SK-N-SH (cell line): ENCODE measurements at regions not wholly inside any gene's neighbourhood (a gene's known extent, or its start where the extent isn't known, plus 50 kb on each side); places are given as distances from the start of the nearest gene placed in this dataset.

Experiments
- CTCF ChIA-PET: fragments of 300-600, 350-600 bp; formaldehyde crosslinking; extraction: SDS; loops from one replicate; lab custom pipeline; 2021; lab: Yijun Ruan, JAX
- POLR2A ChIA-PET: fragments of 350-600 bp; sonication (Branson Sonifier 250); formaldehyde crosslinking; extraction: SDS; loops from one replicate; lab custom pipeline; 2020; ENCODE audit warnings: antibody characterized with exemption, inconsistent platforms; lab: Yijun Ruan, JAX
- DNase-seq: peaks from one replicate; pipeline ENCODE4 v3.0.0; 2012
- H2AFZ ChIP-seq: fragments of 200-600 bp; sonication (generic); 2 replicates; pipeline ENCODE4 v1.8.1; 2016; ENCODE audit warnings: antibody characterized with exemption, mild to moderate bottlenecking, low read depth
- H3F3A ChIP-seq: fragments of 200-600 bp; sonication (generic); replicated peaks from 2 replicates; pipeline ENCODE3; 2016; ENCODE audit warnings: antibody characterized with exemption, mild to moderate bottlenecking; ENCODE audit not compliant: insufficient read depth
- H3K27ac ChIP-seq, 2 experiments: fragments of 200-500 bp in 1 of 2; fragments of 200-600 bp in 1 of 2; sonication (Bioruptor generic) in 1 of 2; sonication (generic), shearing (Covaris generic) in 1 of 2; 2 replicates each; pipeline versions ENCODE4 v1.5.1 to v1.6.1; 2014 to 2016; ENCODE audit warnings: low read depth in 2 of 2, inconsistent platforms in 1 of 2, low read length in 1 of 2, mild to moderate bottlenecking in 1 of 2, mixed read lengths in 1 of 2
- H3K27me3 ChIP-seq: fragments of 200-600 bp; sonication (generic), shearing (Covaris generic); 2 replicates; pipeline ENCODE4 v1.6.1; 2016; ENCODE audit warnings: mixed run types; ENCODE audit not compliant: insufficient read depth
- H3K36me3 ChIP-seq, 2 experiments: fragments of 200-500 bp in 1 of 2; fragments of 200-600 bp in 1 of 2; sonication (Bioruptor generic) in 1 of 2; sonication (generic) in 1 of 2; replicated peaks in 1 of 2; 2 replicates each; pipeline versions ENCODE3 to v1.5.1; 2014 to 2016; ENCODE audit warnings: low read length in 1 of 2, mild to moderate bottlenecking in 1 of 2; ENCODE audit not compliant: insufficient read depth in 2 of 2, control insufficient read depth in 1 of 2
- H3K4me1 ChIP-seq, 2 experiments: fragments of 200-500 bp in 1 of 2; fragments of 200-600 bp in 1 of 2; sonication (Bioruptor generic) in 1 of 2; sonication (generic), shearing (Covaris generic) in 1 of 2; 2 replicates each; pipeline versions ENCODE4 v1.5.1 to v1.6.1; 2014 to 2016; ENCODE audit warnings: low read depth in 1 of 2, low read length in 1 of 2, mixed run types in 1 of 2; ENCODE audit not compliant: insufficient read depth in 2 of 2, control insufficient read depth in 1 of 2
- H3K4me2 ChIP-seq: fragments of 200-600 bp; sonication (generic), shearing (Covaris generic); 2 replicates; pipeline ENCODE4 v1.6.1; 2017; ENCODE audit warnings: mixed run types
- H3K4me3 ChIP-seq, 2 experiments: fragments of 200-500 bp in 1 of 2; fragments of 200-600 bp in 1 of 2; sonication (Bioruptor generic) in 1 of 2; sonication (generic), shearing (Covaris generic) in 1 of 2; 2 replicates each; pipeline versions ENCODE4 v1.5.1 to v1.8.1; 2014 to 2016; ENCODE audit warnings: low read depth in 2 of 2, inconsistent platforms in 1 of 2, low read length in 1 of 2, mild to moderate bottlenecking in 1 of 2, mixed read lengths in 1 of 2, moderate library complexity in 1 of 2
- H3K79me2 ChIP-seq: fragments of 200-600 bp; sonication (generic); 2 replicates; pipeline ENCODE4 v1.8.1; 2017; ENCODE audit warnings: mild to moderate bottlenecking; ENCODE audit not compliant: insufficient read depth
- H3K9ac ChIP-seq: fragments of 200-600 bp; sonication (generic); 2 replicates; pipeline ENCODE4 v1.6.1; 2017; ENCODE audit warnings: mixed run types
- H3K9me2 ChIP-seq: fragments of 200-600 bp; sonication (generic); 2 replicates; pipeline ENCODE4 v1.6.1; 2017; ENCODE audit warnings: mixed run types
- H3K9me3 ChIP-seq: fragments of 200-600 bp; sonication (generic); 2 replicates; pipeline ENCODE4 v1.6.1; 2017; ENCODE audit warnings: mixed run types, mild to moderate bottlenecking, moderate library complexity
- H4K20me1 ChIP-seq: fragments of 200-600 bp; sonication (generic); 2 replicates; pipeline ENCODE4 v1.6.1; 2017; ENCODE audit warnings: mild to moderate bottlenecking, mixed run types; ENCODE audit not compliant: insufficient read depth
- EP300 ChIP-seq, 2 experiments: IDR thresholded peaks; 2 replicates each; pipeline versions ENCODE4 v1.4.0 to v1.6.1; 2012; ENCODE audit warnings: borderline replicate concordance in 1 of 2, low read depth in 1 of 2, low read length in 1 of 2
- FOSL2 ChIP-seq: IDR thresholded peaks from 2 replicates; pipeline ENCODE4 v1.4.0; 2012; ENCODE audit warnings: low read depth, mild to moderate bottlenecking, moderate library complexity, borderline replicate concordance
- JUND ChIP-seq: IDR thresholded peaks from 2 replicates; pipeline ENCODE4 v1.4.0; 2012
- MEF2A ChIP-seq: IDR thresholded peaks from 2 replicates; pipeline ENCODE4 v1.4.0; 2012; ENCODE audit warnings: low read depth, borderline replicate concordance
- NFIC ChIP-seq: IDR thresholded peaks from 2 replicates; pipeline ENCODE4 v1.4.0; 2012; ENCODE audit warnings: borderline replicate concordance
- SMC3 ChIP-seq: IDR thresholded peaks from 2 replicates; pipeline ENCODE4 v1.6.1; 2012; ENCODE audit warnings: low read depth, low read length, improper control_type of control experiment
- TAF1 ChIP-seq: IDR thresholded peaks from 2 replicates; pipeline ENCODE4 v1.6.1; 2012; ENCODE audit warnings: low read depth, mild to moderate bottlenecking, low read length, moderate library complexity, borderline replicate concordance
- TCF12 ChIP-seq: IDR thresholded peaks from 2 replicates; pipeline ENCODE4 v1.4.0; 2012
- WGBS: methylation state at CpG from one replicate; pipeline ENCODE4 v1.1.6; 2017; ENCODE audit warnings: low lambda C conversion rate; 5-methylcytosine and 5-hydroxymethylcytosine counted together
- TF ChIP-seq, protein P1 (sequence below): IDR thresholded peaks from 2 replicates; pipeline ENCODE4 v1.4.0; 2012; ENCODE audit warnings: low read depth, borderline replicate concordance
- TF ChIP-seq, protein P2 (sequence below): IDR thresholded peaks from 2 replicates; pipeline ENCODE4 v1.6.1; 2012; ENCODE audit warnings: mild to moderate bottlenecking, low read depth, low read length, moderate library complexity
- TF ChIP-seq, protein P3 (sequence below): fragments of 200-600 bp; sonication (generic); IDR thresholded peaks from 2 replicates; pipeline ENCODE4 v1.6.1; 2017; ENCODE audit warnings: antibody characterized with exemption, mild to moderate bottlenecking, moderate library complexity

DNA sequence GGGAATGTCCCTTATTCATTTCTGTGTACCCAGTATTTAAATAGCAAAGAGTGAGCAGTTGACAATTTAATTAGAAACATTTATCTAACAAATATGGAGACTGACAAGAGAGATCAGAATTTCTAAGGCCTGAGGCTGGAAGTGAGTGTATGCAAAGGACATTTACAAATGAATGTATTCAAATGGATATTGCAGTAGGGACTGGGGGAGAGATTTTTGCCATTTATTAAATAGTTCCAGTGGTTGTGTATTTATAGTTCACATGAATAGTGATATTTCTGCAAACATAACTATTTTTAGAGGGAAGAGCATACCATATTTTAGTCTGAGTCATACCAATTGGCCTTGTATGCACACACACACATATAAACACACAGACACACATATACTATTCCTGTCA, 592.4 kb downstream of the GLUD2 start:
- no peaks in the 10 kb centered on the region for H3K79me2 ChIP-seq
- H2AFZ ChIP-seq = no peak overlapping the region
- POLR2A ChIA-PET = no interaction called here
- no peaks in the 10 kb centered on the region for H3K4me1 ChIP-seq
- no peaks in the 10 kb centered on the region for H3F3A ChIP-seq
- no peaks in the 10 kb centered on the region for H4K20me1 ChIP-seq
- H3K9me3 ChIP-seq = no peaks in the 10 kb centered on the region
- no peak overlapping the region for H3K4me2 ChIP-seq
- H3K27me3 ChIP-seq = no peaks in the 10 kb centered on the region
- H3K9me2 ChIP-seq = no peaks in the 10 kb centered on the region
- H3K27ac ChIP-seq = no peak overlapping the region
- H3K36me3 ChIP-seq = no peaks in the 10 kb centered on the region
- TF ChIP-seq MEF2A = no peak
- TF ChIP-seq, protein P1, sequence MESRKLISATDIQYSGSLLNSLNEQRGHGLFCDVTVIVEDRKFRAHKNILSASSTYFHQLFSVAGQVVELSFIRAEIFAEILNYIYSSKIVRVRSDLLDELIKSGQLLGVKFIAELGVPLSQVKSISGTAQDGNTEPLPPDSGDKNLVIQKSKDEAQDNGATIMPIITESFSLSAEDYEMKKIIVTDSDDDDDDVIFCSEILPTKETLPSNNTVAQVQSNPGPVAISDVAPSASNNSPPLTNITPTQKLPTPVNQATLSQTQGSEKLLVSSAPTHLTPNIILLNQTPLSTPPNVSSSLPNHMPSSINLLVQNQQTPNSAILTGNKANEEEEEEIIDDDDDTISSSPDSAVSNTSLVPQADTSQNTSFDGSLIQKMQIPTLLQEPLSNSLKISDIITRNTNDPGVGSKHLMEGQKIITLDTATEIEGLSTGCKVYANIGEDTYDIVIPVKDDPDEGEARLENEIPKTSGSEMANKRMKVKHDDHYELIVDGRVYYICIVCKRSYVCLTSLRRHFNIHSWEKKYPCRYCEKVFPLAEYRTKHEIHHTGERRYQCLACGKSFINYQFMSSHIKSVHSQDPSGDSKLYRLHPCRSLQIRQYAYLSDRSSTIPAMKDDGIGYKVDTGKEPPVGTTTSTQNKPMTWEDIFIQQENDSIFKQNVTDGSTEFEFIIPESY = no peak
- TF ChIP-seq NFIC = no peak
- no peak for TF ChIP-seq TAF1
- TF ChIP-seq JUND = no peak
- TF ChIP-seq, protein P2, sequence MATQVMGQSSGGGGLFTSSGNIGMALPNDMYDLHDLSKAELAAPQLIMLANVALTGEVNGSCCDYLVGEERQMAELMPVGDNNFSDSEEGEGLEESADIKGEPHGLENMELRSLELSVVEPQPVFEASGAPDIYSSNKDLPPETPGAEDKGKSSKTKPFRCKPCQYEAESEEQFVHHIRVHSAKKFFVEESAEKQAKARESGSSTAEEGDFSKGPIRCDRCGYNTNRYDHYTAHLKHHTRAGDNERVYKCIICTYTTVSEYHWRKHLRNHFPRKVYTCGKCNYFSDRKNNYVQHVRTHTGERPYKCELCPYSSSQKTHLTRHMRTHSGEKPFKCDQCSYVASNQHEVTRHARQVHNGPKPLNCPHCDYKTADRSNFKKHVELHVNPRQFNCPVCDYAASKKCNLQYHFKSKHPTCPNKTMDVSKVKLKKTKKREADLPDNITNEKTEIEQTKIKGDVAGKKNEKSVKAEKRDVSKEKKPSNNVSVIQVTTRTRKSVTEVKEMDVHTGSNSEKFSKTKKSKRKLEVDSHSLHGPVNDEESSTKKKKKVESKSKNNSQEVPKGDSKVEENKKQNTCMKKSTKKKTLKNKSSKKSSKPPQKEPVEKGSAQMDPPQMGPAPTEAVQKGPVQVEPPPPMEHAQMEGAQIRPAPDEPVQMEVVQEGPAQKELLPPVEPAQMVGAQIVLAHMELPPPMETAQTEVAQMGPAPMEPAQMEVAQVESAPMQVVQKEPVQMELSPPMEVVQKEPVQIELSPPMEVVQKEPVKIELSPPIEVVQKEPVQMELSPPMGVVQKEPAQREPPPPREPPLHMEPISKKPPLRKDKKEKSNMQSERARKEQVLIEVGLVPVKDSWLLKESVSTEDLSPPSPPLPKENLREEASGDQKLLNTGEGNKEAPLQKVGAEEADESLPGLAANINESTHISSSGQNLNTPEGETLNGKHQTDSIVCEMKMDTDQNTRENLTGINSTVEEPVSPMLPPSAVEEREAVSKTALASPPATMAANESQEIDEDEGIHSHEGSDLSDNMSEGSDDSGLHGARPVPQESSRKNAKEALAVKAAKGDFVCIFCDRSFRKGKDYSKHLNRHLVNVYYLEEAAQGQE = no peak
- TF ChIP-seq EP300 (IDR thresholded peaks at IDR 0.05; ENCODE audit: borderline replicate concordance in 1 of 2, low read depth in 1 of 2, low read length in 1 of 2) = no peak
- CTCF ChIA-PET = no interaction called here
- no peak overlapping the region for H3K4me3 ChIP-seq
- no peak overlapping the region for H3K9ac ChIP-seq
- DNase-seq = no peak

DNA sequence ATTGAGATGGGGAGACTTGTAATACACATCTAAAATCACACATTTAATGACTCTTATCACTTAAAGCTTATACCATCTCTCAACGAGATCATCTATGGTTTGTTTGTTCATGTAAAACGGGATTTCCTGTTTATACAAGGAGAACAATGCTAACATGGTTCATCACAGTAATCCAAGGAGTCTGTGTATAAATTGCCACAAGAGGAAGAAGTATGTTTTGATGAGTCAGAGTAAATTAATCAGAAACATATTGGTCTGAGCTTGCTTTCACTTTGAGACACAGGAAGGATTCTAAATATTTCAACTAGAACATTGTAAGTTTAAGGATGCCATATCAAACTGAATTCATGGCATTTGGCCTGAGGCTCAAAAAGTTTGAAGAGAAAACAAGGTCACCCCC, 594.1 kb downstream of the GLUD2 start:
- H3F3A ChIP-seq = no peaks in the 10 kb centered on the region
- no peak overlapping the region for H2AFZ ChIP-seq
- no peaks in the 10 kb centered on the region for H3K79me2 ChIP-seq
- H3K36me3 ChIP-seq = no peaks in the 10 kb centered on the region
- peak; percentile 38; the same call in 1 of the 2 replicates for TF ChIP-seq TCF12
- TF ChIP-seq TAF1 = no peak
- no peak for TF ChIP-seq FOSL2
- TF ChIP-seq NFIC = no peak
- TF ChIP-seq, protein P1 = no peak
- TF ChIP-seq MEF2A = no peak
- TF ChIP-seq SMC3 = no peak
- TF ChIP-seq, protein P3, sequence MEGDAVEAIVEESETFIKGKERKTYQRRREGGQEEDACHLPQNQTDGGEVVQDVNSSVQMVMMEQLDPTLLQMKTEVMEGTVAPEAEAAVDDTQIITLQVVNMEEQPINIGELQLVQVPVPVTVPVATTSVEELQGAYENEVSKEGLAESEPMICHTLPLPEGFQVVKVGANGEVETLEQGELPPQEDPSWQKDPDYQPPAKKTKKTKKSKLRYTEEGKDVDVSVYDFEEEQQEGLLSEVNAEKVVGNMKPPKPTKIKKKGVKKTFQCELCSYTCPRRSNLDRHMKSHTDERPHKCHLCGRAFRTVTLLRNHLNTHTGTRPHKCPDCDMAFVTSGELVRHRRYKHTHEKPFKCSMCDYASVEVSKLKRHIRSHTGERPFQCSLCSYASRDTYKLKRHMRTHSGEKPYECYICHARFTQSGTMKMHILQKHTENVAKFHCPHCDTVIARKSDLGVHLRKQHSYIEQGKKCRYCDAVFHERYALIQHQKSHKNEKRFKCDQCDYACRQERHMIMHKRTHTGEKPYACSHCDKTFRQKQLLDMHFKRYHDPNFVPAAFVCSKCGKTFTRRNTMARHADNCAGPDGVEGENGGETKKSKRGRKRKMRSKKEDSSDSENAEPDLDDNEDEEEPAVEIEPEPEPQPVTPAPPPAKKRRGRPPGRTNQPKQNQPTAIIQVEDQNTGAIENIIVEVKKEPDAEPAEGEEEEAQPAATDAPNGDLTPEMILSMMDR = no peak
- no peak overlapping the region for H3K9ac ChIP-seq
- H3K27me3 ChIP-seq = no peaks in the 10 kb centered on the region
- H3K27ac ChIP-seq = no peak overlapping the region
- ChIA-PET CTCF (no interaction called here), POLR2A (no interaction called here)
- H3K4me3 ChIP-seq = no peak overlapping the region; a peak in 1 of 4 replicates
- H3K4me1 ChIP-seq = no peaks in the 10 kb centered on the region
- no peak for DNase-seq
- H3K9me2 ChIP-seq = no peaks in the 10 kb centered on the region
- whole genome bisulfite sequencing = 0% methylated on average over 2 of the region's 2 CpGs
- no peaks in the 10 kb centered on the region for H4K20me1 ChIP-seq
- H3K9me3 ChIP-seq = no peaks in the 10 kb centered on the region
- peak overlapping the region; percentile 13; the same call in 1 of the 2 replicates for H3K4me2 ChIP-seq
